Activated T-cell treated with anti-CD3 and anti-CD28 coated beads, Interleukin-2, amount 50 U/mL, for 48 hours (primary cell): ENCODE measurements at regions not wholly inside any gene's neighbourhood (a gene's known extent, or its start where the extent isn't known, plus 50 kb on each side); places are given as distances from the start of the nearest gene placed in this dataset.
"Not testable (repeated sequence)": the region's sequence is repeated elsewhere in the genome, so short reads cannot be mapped to it uniquely, and the experiment has no call there.

ENCODE experiments used
- DNase-seq, 2 experiments: peaks; one replicate each; pipeline ENCODE4 v3.0.0-alpha.2; 2020

DNA sequence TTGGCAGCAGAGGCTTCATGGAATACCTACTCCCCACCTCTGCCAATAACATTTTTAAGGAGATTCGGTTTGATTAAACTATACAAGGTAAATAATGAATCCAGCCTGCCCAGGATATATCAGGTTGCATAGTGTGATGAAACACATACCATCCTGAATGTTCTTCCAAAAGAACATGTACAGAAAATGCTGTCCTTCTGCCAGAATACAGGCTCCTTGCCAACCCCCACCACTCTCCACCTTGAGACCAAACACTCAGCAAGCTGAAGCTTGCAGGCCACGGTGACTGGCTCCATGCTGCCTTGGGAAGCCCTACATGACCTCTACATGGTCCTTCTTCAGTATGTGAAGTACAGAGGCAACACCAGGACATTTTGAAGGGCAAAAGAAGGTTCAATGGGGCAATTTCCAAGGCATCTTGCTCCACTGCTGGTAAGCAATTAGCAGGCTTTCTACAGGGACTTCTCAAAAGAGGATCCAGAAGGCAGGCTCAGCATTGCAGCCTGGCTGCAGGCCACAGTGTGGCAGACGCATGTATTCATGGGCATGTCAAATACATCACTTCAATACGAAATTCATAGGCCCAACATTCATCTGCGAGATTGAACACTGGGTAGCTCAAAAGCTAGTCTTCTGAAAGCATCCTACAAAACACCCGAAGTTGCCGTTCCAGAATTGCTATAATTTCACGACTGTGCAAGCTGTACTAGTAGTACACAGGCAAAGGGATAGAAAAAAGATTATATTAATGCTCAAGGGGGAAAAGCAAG lies 62.4 kb upstream of the SERP2 start:
- DNase-seq = no peak

DNA sequence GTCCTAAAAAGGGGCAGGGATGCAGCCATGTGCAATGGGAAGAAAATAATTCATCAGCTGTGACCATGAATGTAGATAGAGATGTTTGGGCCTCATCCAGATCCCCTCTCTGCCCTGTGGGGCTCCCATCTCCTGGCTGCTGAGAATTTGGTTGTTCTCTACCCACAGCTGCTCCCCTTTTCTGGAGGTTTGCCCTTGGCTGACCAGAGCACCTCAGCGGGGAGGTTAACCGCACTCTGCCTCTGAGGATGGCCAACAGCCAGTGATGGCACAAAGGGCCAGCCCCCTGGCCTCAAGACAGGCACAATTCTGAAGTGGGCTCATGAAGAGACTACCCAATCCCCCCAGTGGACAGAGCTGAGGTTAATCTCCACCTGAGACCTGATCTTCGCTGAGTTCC lies 61.5 kb upstream of the SERP2 start:
- DNase-seq = no peak

DNA sequence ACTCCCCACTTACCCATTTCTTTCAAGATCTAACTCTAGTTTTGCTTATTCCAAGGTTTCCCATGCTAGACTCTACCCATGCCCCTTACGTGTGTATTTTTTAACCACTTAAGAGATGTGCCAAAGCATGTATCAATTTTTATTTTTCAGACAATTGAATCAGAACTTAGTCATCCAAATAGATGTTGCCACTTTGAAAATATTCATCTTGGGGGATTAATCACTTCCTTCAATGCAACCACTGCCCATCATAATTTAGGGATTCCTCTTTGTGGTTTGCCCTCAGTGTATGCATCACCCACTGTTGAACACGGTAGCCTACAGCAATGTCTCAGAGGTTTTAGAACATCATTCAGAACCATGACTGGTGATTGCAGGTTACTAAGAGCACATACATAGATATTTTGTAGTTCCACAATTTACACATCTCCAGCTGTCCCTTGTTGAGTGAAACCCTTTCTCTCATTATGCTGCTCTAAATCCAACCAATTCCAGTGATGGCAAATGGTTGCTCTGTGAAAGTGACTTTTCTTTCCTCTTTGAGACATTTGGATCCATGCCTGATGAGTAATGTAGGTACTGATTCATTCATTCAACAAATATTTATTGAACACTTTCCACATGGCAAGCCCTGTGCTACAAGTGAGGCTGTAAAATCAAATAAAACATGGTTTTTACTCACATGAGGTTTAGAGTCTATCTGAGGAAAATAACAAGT lies 60.6 kb upstream of the SERP2 start:
- no peak for DNase-seq

DNA sequence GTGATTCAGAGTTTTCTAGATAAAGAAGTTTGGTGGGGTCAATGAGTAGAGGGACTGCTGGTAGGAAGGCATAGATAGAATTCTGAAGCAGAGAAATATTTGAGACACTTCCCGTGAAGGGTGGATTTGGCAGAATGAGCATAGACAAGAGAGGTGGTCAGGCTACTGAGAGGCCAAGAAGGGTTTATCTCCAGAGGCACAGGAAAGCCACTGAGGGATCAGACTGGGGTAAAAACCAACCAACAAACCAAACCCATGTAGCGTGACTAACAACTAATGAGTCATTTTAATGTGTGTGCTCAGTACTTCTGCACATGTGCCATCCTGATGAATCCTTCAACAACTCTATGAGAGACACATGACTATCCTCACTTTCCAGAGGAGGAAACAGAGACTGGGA lies 60.0 kb upstream of the SERP2 start:
- DNase-seq = no peak

DNA sequence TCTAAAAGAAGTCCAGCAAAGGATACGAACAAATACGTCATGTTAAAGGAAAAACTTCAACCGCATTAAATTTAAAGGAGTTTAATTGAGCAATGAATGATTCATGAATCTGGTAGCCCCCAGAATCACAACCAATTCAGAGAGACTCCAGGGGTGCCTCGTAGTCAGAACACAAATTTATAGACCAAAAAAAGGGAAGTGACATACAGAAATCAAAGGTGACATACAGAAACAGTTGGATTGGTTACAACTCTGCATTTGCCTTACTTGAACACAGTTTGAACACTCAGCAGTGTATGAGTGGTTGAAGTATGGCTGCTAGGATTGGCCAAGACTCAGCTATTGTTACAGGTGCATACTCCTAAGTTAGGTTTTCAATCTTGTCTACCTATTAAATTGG lies 59.5 kb upstream of the SERP2 start:
- DNase-seq = not testable (repeated sequence)

DNA sequence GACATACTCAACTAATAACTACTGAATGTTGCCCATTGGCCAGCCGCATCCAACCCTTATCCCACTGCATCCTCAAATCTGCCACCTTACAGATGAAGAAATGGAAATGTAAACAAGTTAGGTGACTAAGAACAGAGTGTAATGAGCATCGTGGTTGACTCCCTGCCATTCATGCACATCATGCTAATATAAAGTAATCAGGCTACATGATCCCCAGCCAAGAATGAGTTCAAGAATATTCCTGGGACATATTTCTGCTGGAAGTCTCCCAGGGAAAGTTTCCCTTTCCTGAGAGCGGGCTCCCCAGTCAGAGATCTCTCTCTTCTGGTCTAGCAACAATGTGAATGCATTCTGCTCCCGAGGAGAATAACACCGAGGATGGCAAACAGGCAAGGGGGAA lies 55.9 kb upstream of the SERP2 start:
- DNase-seq = no peak

DNA sequence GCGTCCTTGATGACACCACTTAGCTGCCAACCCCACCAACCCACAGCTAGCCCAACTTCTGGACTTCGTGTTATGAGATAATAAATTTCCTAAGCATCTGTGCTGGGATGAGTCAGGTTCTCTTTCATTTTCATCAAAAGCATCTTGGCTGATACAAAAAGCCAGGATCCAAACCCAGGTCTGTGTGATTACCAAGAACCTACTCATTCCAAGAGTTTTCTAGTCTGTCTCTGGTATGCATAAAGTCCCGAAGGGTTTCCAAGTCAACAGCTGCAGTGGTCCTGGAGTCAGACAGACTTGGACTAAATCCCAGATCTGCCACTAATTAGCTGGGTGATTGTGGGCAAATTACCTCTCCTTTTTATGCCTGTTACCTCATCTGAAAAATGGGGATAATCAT lies 55.5 kb upstream of the SERP2 start:
- DNase-seq = no peak

DNA sequence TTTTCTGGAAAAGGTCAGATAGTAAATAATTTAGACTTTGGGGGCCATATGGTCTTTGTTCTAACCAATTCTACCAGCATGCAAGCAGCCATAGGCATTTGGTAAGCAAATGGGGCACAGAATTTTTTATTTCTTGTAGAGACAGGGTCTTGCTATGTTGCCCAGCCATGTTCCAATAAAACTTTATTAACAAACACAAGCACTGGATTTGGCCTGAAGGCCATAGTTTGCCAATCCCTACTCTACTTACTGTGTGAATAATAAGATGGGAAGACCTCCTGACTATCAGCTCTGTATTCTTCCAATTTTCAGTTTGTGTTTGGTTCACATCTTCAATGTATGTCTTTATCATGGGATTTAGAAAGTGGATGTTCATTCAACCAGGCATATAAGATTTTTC lies 53.0 kb upstream of the SERP2 start:
- no peak for DNase-seq

DNA sequence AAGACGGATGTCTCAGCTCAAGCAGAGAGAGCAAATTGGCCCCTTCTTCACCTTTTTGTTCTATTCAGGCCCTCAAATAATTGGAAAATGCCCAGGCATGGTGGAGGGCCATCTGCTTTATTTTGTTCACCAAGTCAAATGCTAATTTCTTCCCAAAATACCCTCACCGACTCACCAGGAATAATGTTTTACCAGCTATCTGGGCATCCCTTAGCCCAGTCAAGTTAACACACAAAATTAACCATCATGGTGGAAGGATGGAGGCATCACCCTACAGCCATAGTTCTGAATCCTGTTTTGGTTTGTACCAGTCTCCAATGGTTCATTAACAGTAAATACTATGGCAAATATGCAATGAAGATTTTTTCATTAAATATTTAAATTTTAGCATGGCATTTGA lies 51.7 kb upstream of the SERP2 start:
- no peak for DNase-seq

DNA sequence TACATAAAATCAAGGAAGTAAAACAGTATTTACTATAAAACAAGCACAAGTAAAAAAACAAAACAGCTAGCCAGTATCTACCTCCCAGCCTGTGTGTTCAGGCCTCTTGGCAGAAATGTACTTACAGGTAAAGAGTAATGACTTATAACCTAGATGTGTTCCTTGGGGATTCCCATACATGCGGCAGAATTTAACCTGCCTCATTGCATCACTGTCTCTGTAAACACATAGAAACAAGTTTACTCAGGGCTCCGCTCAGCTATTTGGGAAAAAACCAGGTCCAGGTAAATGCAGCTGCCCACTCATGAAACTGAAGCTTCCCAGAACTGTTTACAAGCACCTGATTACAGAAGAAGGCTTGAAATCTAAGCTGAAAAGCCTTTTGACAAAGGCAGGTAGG lies 50.7 kb upstream of the SERP2 start:
- no peak for DNase-seq

DNA sequence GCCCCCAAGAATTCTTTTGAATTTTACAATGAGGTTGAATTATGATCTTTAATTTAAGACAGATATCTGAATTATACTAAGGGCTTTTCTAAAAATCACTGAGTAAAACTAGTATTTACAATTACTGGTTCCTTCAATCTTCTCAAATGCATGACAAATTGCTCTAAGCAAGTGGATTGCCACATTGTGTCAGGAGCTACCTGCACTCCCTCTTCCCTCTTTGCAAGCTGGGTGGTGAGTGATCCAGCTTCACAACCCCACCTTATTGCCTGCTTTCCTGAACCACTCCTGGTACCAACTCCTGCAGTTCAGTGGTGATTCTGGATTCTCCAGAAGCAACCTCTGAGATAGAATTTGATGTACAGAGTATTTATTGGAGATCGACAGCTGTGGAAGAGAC lies 49.9 kb upstream of the SERP2 start:
- no peak for DNase-seq
